Fibroblast of the aortic adventitia (primary cell): ENCODE measurements at regions not wholly inside any gene's neighbourhood (a gene's known extent, or its start where the extent isn't known, plus 50 kb on each side); places are given as distances from the start of the nearest gene placed in this dataset.

Experiments used
- DNase-seq: peaks from one replicate; pipeline ENCODE4 v3.0.0-alpha.2; 2010; ENCODE audit warnings: low read depth
- H3K4me3 ChIP-seq: 2 replicates; pipeline ENCODE4 v1.5.1; 2011; ENCODE audit warnings: low read depth, mild to moderate bottlenecking, control low read depth, low read length, moderate library complexity
- CTCF ChIP-seq: IDR thresholded peaks from 2 replicates; pipeline ENCODE4 v1.5.1; 2011; ENCODE audit warnings: mild to moderate bottlenecking, low read length, control low read depth, inconsistent platforms; ENCODE audit not compliant: insufficient read depth

DNA sequence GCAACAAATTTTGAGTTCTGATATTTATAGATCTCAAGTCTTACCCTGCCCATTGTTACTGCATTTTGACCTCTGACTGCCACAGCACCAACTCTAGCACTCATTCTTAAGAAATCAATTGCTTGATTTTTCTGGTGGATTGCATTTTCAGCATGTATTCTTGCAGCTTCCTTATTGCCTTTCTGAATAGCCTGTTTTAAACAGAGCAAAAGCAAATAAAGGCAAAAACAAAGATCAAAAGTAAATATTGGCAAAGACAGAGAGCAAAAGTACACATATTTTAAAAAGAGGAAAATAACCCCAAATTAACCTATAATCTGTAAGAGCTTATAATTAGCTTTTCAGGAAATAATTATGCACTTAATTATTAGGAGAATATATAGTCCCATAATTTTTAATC, 129.4 kb upstream of the TENT5D start:
- no peak for TF ChIP-seq CTCF
- H3K4me3 ChIP-seq: no peak overlapping the region
- DNase-seq: no peak

- no peak overlapping the region for H3K4me3 ChIP-seq
- DNase-seq: no peak
- no peak for TF ChIP-seq CTCF
Measured at GRCh38 chrX:80293354-80293753, 126.9 kb upstream of the TENT5D start.

GRCh38 chrX:80306007-80306406, 114.2 kb upstream of the TENT5D start:
- H3K4me3 ChIP-seq: no peak overlapping the region
- no peak for DNase-seq
- TF ChIP-seq CTCF: no peak

DNA sequence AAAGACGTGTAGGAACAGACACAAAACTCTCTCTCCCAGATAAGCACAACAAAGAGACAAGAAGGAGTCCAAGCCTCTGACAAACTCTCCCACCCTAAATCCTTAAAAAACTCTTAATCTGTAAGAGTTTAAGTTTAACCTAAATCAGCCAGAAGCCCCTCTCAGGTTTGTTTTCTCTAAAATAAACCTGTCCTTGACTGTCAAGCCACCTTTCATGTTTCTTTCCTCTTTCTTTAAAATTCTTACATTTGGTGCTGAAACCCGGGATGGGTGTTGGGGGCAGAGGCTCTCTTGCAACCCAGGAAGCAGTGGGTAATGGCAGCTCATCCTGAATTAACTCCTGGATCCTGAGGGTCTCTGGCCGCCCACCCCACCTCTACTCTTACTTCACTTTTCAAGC, 107.8 kb upstream of the TENT5D start:
- no peak overlapping the region for H3K4me3 ChIP-seq
- no peak for DNase-seq
- TF ChIP-seq CTCF: no peak

GRCh38 chrX:80316526-80316925, 103.7 kb upstream of the TENT5D start:
- TF ChIP-seq CTCF: no peak
- no peak for DNase-seq
- no peak overlapping the region for H3K4me3 ChIP-seq

DNA sequence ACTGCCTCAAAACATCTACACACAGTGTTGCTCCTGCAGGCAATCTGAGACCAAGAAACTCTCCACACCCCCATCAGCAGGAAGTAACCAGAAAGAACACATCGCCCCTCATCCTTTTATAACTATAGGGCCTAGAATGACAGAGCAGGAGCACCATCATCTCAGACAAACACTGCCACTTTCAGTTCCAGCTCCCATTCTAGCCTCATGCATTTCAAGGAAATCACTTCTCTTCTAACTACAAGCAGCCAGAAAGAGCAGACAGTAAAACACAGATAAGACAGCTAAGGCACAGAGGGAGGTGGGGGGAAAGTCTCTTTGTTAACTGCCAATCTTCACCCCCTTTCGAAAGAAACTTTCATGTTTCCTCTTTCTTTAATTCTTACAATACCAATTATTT, 102.6 kb upstream of the TENT5D start:
- DNase-seq: no peak
- no peak overlapping the region for H3K4me3 ChIP-seq
- no peak for TF ChIP-seq CTCF

- TF ChIP-seq CTCF: no peak
- H3K4me3 ChIP-seq: no peak overlapping the region
- DNase-seq: no peak
Measured at GRCh38 chrX:80331285-80331684, 89.0 kb upstream of the TENT5D start.
